GM19043 (cell line): ENCODE measurements at regions not wholly inside any gene's neighbourhood (a gene's known extent, or its start where the extent isn't known, plus 50 kb on each side); places are given as distances from the start of the nearest gene placed in this dataset.

Experiments
- ATAC-seq: cut with Tn5 transposase; IDR thresholded peaks from one replicate; pipeline ENCODE4 v1.9.1; 2021; ENCODE audit warnings: low read depth; ENCODE audit not compliant: unreplicated experiment

GRCh38 chr6:26304797-26305640, 60.0 kb upstream of the BTN3A2 start:
- ATAC-seq, result no peak

GRCh38 chr6:26305641-26305969, 59.4 kb upstream of the BTN3A2 start:
- ATAC-seq, result no peak

GRCh38 chr6:26306232-26306631, 58.8 kb upstream of the BTN3A2 start:
- no peak for ATAC-seq

GRCh38 chr6:26307850-26308249, 57.1 kb upstream of the BTN3A2 start:
- ATAC-seq, result no peak

GRCh38 chr6:26309731-26310142, 55.3 kb upstream of the BTN3A2 start:
- peak; percentile 57 for ATAC-seq

GRCh38 chr6:26311012-26311384, 54.0 kb upstream of the BTN3A2 start:
- no peak for ATAC-seq

GRCh38 chr6:26311385-26312095, 53.5 kb upstream of the BTN3A2 start:
- ATAC-seq, result no peak

GRCh38 chr6:26312096-26312463, 52.9 kb upstream of the BTN3A2 start:
- no peak for ATAC-seq

- ATAC-seq, result no peak
Measured at GRCh38 chr6:26312501-26313397, 52.2 kb upstream of the BTN3A2 start.
